Left cardiac atrium (tissue), 4 donors: ENCODE measurements at regions not wholly inside any gene's neighbourhood (a gene's known extent, or its start where the extent isn't known, plus 50 kb on each side); places are given as distances from the start of the nearest gene placed in this dataset.

Experiments used
- ATAC-seq, 2 donors: fragments of 200-7000 bp; cut with Tn5 transposase; one replicate each; pipeline ENCODE4 v1.9.1; 2020; ENCODE audit warnings: mild to moderate bottlenecking in 2 of 2, moderate library complexity in 2 of 2
- DNase-seq: peaks from one replicate; pipeline ENCODE4 v3.0.0-alpha.2; 2020
- intact Hi-C, 2 donors: fragments of 100-400 bp; cut with DNase I; formaldehyde crosslinking; loops; one replicate each; pipeline versions ENCODE4 v1.14.1 to v1.15.1; 2022 to 2023
- donor health status: DM: no; HTN: yes; CAD: no.
- donor health status: DM: no; HTN: yes; CAD: no; lungs with severe emphysema.
- donor health status: DM: yes; HTN: yes; CAD: no.
- donor health status: Dilated cardiomyopathy.

- intact Hi-C loops: no loop called here
- DNase-seq (no peak), ATAC-seq (no peak)
These were observed 633.3 kb downstream of the FAT4 start for GRCh38 chr4:125948021-125948420.

GRCh38 chr4:125951261-125951887 is 636.6 kb downstream of the FAT4 start:
- no peak for ATAC-seq
- intact Hi-C loops: no loop called here
- no peak for DNase-seq

- DNase-seq (no peak), ATAC-seq (no peak)
- intact Hi-C loops: no loop called here
These were observed 637.9 kb downstream of the FAT4 start for GRCh38 chr4:125952631-125953030.

GRCh38 chr4:125956276-125956675 is 641.5 kb downstream of the FAT4 start:
- intact Hi-C loops: no loop called here
- ATAC-seq (no peak), DNase-seq (no peak)

- intact Hi-C loops: no loop called here
- no peak for DNase-seq
- no peak for ATAC-seq
These were observed 643.8 kb downstream of the FAT4 start for GRCh38 chr4:125958519-125958918.

GRCh38 chr4:125961626-125962025 is 646.9 kb downstream of the FAT4 start:
- ATAC-seq (no peak), DNase-seq (no peak)
- intact Hi-C loops: no loop called here

GRCh38 chr4:125975861-125976397 is 661.2 kb downstream of the FAT4 start:
- ATAC-seq: no peak
- no peak for DNase-seq
- intact Hi-C loops: no loop called here

- ATAC-seq (no peak), DNase-seq (no peak)
- intact Hi-C loops: no loop called here
These were observed 665.2 kb downstream of the FAT4 start for GRCh38 chr4:125979950-125980349.

- no peak for ATAC-seq
- no peak for DNase-seq
- intact Hi-C loops: no loop called here
These were observed 668.4 kb downstream of the FAT4 start for GRCh38 chr4:125983168-125983567.

GRCh38 chr4:125985856-125986255 is 671.1 kb downstream of the FAT4 start:
- DNase-seq (no peak), ATAC-seq (no peak)
- intact Hi-C loops: no loop called here

- intact Hi-C loops: no loop called here
- DNase-seq: no peak
These were observed 671.6 kb downstream of the FAT4 start for GRCh38 chr4:125986307-125986706.

GRCh38 chr4:125988464-125988863 is 673.7 kb downstream of the FAT4 start:
- no peak for ATAC-seq

More at GRCh38 chr4:125986307-125986706, 671.6 kb downstream of the FAT4 start:
- no peak for ATAC-seq

GRCh38 chr4:125991398-125991797 is 676.6 kb downstream of the FAT4 start:
- DNase-seq (no peak), ATAC-seq (no peak)
- intact Hi-C loops: no loop called here

More at GRCh38 chr4:125988464-125988863, 673.7 kb downstream of the FAT4 start:
- intact Hi-C loops: no loop called here
- no peak for DNase-seq

GRCh38 chr4:125992891-125993290 is 678.1 kb downstream of the FAT4 start:
- no peak for DNase-seq
- intact Hi-C loops: no loop called here
- no peak for ATAC-seq

- intact Hi-C loops: no loop called here
- ATAC-seq (no peak), DNase-seq (no peak)
These were observed 679.3 kb downstream of the FAT4 start for GRCh38 chr4:125994024-125994423.

GRCh38 chr4:125994430-125994829 is 679.7 kb downstream of the FAT4 start:
- no peak for DNase-seq
- no peak for ATAC-seq
- intact Hi-C loops: no loop called here

GRCh38 chr4:126004941-126005340 is 690.2 kb downstream of the FAT4 start:
- intact Hi-C loops: no loop called here
- DNase-seq (no peak), ATAC-seq (no peak)

- ATAC-seq: no peak
- intact Hi-C loops: no loop called here
These were observed 692.4 kb downstream of the FAT4 start for GRCh38 chr4:126007142-126007541.

GRCh38 chr4:126012691-126013290 is 698.0 kb downstream of the FAT4 start:
- intact Hi-C loops: no loop called here
- no peak for DNase-seq
- no peak for ATAC-seq

More at GRCh38 chr4:126007142-126007541, 692.4 kb downstream of the FAT4 start:
- no peak for DNase-seq

- DNase-seq: no peak
- intact Hi-C loops: no loop called here
- no peak for ATAC-seq
These were observed 703.5 kb downstream of the FAT4 start for GRCh38 chr4:126018274-126018673.

GRCh38 chr4:126023896-126024295 is 709.1 kb downstream of the FAT4 start:
- no peak for ATAC-seq
- no peak for DNase-seq
- intact Hi-C loops: no loop called here
